ENCODE measurements at regions not wholly inside any gene's neighbourhood (a gene's known extent, or its start where the extent isn't known, plus 50 kb on each side); places are given as distances from the start of the nearest gene placed in this dataset.

DNA sequence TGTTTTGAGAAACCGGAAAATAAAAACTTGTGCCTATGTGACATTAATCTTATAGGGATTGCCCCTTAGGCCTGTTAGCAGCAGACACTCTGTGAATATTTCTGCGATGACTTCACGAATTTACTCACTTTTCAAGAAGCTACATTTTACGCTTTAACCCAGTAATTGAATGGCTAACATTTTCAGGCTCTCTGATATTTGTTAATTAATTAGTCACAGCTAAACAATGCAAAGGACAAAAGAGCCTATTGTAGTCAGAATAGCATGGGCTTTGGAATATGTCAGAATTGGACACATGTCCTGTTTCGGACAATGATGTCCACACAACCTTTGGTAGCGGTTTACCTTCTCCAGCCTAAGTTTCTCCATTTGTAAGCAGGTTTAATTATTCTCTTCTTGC is 506.6 kb downstream of the EFNB2 start:
- no peak for DNase-seq

DNA sequence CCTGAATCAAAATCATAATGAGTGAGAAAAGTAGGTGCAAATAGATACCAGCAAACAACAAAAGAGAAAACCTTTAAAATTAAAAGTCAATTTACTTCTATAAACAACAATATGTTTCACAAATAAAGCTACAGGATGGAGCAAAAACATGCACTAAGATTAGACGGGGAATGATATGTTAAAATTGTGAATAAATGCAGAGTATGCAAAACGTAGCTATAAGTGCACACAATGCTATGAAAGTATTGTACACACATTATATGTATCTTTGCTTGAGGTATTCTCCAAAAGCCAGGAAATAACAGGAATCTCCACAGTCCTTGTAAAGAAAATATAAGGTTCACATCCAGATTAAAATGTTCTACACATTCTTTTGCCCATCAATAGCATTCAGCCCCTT is 523.9 kb downstream of the EFNB2 start:
- DNase-seq = no peak

- no peak for DNase-seq
Measured at GRCh38 chr13:106010836-106011235, 524.6 kb downstream of the EFNB2 start.

DNA sequence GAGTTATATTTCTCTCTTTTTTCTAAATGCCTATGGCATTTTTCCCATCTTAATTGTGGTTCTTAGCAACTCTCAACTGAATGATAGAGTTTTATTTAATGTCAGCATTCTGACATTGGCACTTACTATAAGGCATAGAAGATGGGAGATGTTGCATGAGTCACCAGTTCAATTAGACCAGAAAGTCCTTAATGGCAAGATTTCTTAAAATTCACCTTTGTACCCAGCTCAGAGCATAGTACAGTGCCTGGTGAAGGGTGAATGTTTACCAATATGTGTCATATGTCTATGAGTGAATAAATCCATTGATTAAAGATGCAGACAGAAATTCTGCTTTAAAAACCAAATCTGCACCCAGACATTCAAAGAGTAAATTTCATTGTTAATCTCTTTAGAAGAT is 526.9 kb downstream of the EFNB2 start:
- no peak for DNase-seq

DNA sequence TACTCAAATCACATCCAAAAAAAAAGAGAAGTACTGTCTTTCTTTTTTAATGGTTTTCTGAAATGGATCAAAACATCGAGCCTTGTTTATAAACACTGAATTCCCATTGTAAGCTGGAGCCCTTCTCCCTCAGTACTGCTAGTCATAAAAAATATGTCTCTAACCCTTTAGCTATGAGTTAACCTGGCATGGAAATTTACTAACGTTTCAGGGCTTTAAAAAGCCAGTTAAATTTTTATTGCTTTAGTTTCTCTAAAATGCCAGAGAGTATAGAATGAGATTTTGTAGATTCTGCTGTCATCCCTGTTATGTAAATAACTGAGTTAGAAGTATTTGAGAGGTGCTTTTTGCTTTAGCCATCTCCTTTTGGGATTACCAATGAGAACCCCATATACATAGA is 528.3 kb downstream of the EFNB2 start:
- no peak for DNase-seq

GRCh38 chr13:106003651-106004050 is 531.8 kb downstream of the EFNB2 start:
- no peak for DNase-seq

- no peak for DNase-seq
Measured at GRCh38 chr13:106001443-106001842, 534.0 kb downstream of the EFNB2 start.

DNA sequence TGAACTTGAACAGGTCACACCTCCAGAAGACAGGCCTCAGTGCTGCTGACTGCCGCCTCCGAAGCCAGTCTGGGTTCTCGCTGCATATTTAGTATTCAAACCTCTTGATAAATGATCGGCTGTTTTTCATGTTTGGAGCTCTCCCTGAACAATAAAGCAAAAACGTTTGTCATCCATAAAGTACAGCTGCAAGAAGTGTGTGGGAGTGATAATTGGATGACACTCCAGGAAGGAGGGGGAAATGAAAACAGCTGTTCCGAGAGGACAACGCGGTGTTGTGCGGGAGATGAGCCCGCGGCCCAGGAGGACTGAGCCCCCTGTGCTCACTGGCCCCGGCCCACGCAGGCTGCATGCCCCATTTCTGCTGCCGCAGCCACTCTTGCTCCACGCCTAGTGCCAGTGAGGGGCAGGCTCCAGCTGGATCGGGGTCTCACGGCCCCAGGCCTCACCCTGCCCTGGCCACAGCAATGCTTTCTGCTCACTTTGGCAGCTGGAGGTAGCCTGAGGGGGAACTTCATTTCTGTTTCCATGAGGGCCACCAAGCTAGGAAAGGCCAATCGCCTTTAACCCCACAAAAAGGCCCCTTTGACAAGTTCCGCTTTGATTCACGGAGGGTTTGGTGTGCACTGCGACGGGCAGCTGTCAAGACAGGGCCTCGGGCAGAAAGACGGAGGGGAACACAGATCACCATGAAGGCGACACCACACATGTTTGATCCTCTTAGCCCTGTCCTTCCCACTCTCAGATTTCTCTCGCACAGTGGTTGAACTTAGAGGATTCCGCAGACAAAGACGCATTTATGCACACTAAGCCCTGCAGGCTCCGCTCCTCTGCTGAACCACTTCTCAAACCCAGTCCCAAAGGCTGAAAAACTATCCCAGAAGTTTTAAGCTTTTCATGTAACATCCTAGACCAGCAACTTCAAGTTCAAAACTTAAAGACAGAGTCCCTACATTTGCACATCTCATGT is 537.6 kb downstream of the EFNB2 start:
- no peak for DNase-seq

GRCh38 chr13:105996391-105997025 is 539.0 kb downstream of the EFNB2 start:
- DNase-seq = no peak

DNA sequence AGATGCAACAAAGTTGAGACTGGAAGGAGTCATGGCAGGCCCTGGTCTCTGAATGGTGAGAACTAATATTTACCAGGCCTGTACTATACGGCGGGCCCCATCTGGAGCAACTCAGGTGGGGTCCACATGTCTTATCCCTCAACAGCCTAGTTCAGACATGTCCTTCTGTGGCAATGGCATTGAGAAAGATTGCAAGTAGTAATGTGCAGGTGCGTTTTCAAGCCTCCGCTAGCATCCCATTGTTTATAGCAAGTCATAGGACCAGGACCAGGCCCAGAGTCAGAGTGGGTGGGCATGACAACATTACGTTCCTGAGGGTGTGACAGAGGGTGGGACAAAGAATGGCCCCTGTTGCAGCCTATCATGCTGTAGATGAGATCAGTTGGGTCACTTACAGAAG is 541.1 kb downstream of the EFNB2 start:
- DNase-seq = no peak

- DNase-seq = no peak
Measured at GRCh38 chr13:105991622-105992277, 543.7 kb downstream of the EFNB2 start.

DNA sequence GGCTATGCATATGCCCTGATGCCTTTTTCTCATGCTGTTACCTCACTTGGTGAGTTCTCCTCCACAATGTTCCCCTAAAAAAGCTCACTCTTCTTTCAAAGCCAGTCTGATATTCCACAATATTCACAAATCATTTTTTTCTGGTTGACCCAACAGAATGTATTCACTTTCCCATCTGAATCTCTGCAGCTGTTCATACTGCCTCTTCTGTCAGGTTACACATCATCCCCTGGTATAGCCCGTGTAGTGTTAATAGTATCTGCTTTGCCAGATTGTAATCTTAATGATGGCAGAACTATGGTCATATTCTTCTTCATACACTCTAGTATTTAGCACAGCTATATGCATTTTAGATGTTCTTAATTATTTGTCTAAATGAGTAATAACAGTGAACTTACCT is 544.3 kb downstream of the EFNB2 start:
- no peak for DNase-seq

DNA sequence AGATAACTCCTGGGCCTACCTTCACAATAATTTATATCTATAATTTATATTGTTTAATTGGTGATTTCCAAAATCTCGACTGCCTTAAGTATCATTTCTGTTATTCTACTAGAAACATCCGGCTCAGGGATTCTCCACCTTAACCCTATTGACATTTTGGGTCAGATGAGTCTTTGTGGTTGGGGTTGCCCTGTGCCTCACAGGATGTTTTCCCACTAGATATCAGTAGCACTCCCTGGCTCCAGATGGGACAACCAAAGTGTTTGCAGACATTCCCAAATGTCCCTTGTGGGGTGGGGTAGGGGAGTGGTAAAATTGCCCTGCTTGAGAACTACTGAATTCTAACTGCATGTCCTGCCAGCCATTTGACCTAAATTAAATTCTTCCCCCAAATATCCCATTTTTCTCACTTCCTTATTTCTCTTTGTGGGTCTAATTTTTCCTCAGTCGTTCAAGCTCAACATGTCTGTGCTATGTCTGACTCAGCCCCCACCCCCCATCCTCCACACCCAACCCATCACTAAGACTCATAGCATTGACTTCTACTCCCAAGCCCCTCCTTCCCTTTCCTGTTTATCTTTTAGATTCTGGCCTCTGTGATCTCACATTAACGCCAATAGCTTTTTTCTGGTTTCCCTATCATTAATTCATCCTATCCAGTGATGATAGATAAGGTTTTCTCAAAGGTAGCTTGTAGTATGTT is 545.1 kb downstream of the EFNB2 start:
- no peak for DNase-seq

DNA sequence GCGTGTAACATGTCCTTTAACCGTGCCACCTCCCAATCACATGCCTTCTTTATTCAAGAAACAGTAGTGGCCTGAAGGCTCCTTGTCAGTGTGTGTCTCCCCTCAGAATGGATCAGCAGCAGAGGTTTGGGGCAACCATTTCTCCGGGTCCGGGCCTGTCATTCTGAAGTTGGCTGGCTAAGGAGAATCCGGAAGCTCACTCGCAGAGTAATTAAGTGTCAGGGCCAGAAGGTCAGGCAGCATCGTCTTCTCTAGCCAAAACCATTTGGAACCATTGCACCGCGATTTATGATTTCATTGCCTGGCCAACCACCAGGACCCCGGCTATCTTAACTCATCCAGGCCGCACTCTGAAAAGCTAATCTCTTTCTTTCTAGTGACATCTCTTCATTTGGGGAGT is 550.8 kb downstream of the EFNB2 start:
- no peak for DNase-seq

GRCh38 chr13:105984236-105984635 is 551.2 kb downstream of the EFNB2 start:
- DNase-seq = no peak

GRCh38 chr13:105982219-105982930 is 553.1 kb downstream of the EFNB2 start:
- no peak for DNase-seq

GRCh38 chr13:105979131-105980011 is 556.1 kb downstream of the EFNB2 start:
- DNase-seq = no peak

GRCh38 chr13:105974380-105974779 is 561.1 kb downstream of the EFNB2 start:
- no peak for DNase-seq

DNA sequence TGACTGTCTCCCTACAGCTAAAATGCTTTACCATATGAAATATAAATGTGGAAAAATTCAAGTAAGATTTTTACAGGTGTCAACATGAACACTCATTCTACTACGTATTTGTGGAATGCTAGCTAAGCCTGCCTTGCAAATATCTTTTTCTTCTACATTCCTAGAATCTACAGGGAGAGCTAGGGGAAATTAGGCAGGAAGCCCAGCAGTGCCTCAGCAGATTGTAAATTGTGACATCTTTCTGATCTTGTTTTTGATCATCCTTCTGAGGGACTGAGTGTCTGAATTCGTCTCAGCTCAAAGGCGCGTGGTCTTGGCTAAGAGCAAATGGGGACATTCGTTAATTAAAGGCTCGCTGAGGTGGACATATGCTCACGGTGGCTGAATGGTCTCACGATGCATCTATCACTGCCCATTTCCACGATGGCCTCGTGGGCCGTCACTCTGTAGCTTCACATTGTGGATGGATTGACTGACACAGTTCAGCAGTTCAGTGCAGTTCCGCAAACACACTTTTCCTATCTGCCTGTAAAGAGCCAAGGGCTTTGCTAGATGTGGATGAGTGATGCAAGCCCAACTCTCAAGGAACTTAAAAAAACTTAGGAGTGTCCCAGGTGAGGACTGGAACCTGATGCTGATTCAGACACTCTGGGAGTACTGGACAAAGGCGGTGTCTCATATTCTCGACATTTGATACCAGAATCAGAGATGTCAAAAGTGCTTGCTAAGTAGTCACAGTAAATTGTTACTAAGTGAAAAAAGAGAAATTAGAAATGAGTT is 562.5 kb downstream of the EFNB2 start:
- DNase-seq = no peak

DNA sequence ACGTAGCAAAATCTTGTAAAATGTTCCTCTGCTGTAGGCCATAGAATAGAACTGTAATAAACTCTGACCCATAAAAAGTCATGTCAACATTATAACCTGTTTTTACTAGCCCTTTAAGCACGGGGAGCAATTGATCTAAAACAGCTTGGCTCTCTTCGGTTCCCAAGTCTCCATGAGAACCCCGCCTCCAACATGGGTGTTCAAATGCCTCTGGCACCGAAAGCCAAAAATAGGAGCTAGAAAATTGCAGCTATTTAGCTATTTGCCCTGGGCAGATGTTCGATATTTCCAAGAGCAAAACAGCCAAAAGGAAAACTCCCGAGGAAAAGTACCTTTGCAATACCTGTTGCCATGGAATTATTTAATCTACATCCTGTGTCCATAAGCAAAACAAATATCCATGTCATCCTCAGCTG is 563.1 kb downstream of the EFNB2 start:
- DNase-seq = no peak

DNA sequence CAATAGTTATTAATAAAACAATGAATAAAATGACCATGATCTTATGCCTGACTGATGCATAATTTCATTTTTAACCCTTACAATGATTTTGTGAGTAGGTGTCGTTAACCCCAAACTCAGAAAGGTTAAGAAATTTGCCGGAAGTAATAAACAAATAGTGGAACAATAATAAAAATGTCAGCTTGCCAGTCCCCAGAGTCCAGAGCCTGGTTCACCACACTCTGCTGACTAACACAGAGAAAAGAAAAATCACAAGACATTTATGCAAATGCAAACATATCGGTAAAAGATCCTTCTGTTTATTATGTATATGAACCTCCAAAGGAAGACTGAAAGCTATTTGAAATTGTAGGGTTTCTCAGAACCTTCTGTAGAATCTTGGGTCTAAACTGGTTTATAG is 563.7 kb downstream of the EFNB2 start:
- DNase-seq = no peak
